Activated CD8-positive, alpha-beta memory T cell treated with anti-CD3 and anti-CD28 coated beads for 24 hours (primary cell): ENCODE measurements at regions not wholly inside any gene's neighbourhood (a gene's known extent, or its start where the extent isn't known, plus 50 kb on each side); places are given as distances from the start of the nearest gene placed in this dataset.
"Not testable (repeated sequence)": the region's sequence is repeated elsewhere in the genome, so short reads cannot be mapped to it uniquely, and the experiment has no call there.

Source experiments
- DNase-seq: peaks from one replicate; pipeline ENCODE4 v3.0.0-alpha.2; 2020

- DNase-seq: no peak
Observed at GRCh38 chr3:177804032-177804431, 606.8 kb upstream of the TBL1XR1 start.

DNA sequence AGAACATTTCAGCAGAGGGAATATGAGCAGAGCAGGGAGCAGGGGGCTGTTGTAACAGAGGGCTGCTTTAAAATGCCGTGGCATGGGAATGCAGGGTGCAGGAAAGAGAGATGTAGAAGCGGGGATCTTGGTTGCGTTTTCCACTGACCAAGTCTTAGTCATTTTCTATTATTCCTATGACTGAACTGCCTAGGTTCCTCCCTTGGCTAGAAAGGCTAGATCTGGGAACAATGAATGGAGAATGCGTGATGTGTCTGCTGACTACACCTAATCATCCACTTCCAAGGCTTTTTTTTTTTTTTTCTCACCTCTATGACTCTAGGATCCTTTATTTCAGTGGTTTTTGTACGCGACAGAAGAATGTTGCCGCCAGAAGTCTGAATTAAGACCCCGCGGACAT lies 607.4 kb upstream of the TBL1XR1 start:
- no peak for DNase-seq

- DNase-seq: no peak
Observed at GRCh38 chr3:177807150-177807875, 610.0 kb upstream of the TBL1XR1 start.

DNA sequence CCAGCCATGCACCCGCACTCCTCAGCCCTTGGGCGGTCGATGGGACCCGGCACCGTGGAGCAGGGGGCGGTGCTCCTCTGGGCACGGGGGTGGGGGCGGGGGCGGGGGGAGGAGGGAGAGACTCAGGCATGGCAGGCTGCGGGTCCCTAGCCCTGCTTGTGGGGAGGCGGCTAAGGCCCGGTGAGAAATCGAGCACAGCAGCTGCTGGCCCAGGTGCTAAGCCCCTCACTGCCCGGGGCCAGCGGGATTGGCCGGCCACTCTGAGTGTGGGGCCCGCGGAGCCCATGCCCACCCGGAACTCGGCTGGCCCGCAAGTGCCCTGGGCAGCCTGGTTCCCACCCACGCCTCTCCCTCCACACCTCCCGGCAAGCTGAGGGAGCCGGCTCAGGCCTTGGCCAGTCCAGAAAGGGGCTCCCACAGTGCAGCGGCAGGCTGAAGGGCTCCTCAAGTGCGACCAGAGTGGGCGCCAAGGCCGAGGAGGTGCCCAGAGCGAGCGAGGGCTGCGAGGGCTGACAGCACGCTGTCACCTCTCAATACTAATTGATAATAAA lies 611.7 kb upstream of the TBL1XR1 start:
- DNase-seq: not testable (repeated sequence)

DNA sequence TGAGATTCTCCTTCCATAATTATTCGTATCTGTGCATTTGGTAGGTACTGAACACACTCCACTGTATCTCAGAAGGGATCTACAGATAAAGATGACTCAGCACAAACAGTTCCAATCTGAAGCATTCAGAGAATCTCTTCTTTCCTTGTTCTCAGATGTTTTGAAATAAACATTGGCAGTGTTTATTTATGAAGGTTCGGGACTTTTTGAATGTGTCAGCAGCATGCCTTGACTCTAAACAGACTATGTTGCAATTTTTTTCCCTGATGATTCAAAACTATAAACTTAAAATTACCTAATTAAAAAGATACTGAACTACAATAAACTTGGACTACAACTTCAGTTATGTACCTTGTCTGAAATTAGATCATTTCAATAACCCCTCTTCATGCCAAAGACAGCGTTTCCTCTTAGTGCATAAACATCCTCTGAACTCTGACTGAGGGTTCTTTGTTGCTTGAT lies 612.9 kb upstream of the TBL1XR1 start:
- DNase-seq: no peak

- no peak for DNase-seq
Observed at GRCh38 chr3:177811112-177811511, 613.8 kb upstream of the TBL1XR1 start.

DNA sequence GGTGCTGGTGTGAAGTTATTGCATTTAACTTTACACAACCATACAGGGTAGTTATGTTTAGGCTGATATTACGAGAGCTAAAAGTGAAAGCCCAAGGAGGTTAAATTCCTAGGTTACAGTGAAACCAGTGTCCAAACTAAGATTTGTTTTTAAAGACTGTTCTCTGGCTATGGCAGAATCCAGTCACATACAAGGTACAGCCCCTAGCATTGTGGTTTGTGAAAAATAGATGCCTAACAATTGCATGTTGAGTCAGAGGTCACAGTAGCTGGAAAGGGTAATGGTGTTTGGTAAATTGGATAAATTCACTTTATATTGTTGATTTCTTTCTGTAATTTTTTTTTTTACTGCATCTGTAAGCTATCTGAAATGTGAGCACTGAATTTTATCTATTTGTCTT lies 614.6 kb upstream of the TBL1XR1 start:
- DNase-seq: no peak

DNA sequence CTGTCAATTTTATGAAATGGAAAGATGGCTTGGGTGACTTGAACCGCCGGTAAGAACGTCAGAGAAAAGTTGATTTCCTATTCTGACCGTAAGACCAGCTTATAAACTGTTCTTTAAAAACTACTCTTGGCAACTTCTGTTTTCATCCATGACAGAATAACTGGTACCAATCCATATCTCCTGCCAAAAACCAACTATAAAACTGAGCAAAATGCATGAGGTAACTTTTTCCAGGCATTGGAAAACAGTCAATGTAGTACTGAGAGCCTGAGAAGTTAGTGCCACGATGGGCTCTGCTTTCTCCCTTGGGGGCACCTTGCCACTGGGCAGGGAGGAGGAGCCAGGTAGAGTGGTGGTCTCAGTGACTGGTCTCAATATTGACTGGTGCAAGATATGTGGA lies 615.2 kb upstream of the TBL1XR1 start:
- DNase-seq: no peak

- DNase-seq: no peak
Observed at GRCh38 chr3:177813322-177813721, 616.0 kb upstream of the TBL1XR1 start.

DNA sequence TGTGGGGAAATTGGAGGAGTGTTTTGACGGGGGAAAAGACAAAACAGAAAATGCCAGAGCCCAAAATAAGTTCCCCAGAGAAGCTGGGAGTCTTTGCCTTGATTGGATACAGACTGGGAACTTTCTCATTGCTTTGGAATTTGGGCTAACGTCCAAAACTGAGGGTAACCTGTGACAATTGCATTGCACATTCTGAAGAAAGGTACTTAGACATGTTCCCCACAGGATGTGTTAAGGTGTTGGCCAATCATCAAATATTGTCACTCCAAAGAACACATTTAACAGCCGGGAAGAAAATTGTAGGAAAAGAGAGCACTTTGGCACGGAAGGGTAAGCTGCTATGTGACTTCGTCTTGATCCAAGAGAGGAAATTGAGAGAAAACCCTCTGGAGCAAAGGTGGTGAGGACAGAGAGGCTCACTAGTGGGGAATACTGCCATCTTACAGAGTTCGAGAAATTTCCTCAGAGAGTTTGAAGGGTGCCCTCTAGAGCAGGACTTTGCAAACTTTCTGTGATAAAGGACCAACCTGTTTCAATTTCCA lies 619.5 kb upstream of the TBL1XR1 start:
- DNase-seq: no peak

DNA sequence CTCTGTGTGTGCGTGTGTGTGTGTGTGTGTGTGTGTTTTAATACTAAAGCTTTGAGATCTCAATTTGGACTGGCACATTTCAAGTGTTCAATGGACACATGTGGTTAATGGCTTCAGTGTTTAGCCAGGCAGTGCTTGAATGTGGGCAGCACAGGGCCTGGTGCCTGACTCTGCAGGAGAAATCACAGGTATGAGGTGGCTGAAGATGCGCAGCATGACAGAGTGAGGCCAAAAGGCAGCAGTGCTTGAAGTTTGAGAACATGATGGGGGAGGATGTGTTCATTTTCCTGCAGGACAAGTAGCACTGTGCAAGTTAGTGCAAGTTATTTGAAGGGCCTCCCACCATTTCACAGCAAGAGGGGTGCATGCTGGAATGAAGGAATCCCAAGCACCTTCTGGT lies 620.5 kb upstream of the TBL1XR1 start:
- no peak for DNase-seq

DNA sequence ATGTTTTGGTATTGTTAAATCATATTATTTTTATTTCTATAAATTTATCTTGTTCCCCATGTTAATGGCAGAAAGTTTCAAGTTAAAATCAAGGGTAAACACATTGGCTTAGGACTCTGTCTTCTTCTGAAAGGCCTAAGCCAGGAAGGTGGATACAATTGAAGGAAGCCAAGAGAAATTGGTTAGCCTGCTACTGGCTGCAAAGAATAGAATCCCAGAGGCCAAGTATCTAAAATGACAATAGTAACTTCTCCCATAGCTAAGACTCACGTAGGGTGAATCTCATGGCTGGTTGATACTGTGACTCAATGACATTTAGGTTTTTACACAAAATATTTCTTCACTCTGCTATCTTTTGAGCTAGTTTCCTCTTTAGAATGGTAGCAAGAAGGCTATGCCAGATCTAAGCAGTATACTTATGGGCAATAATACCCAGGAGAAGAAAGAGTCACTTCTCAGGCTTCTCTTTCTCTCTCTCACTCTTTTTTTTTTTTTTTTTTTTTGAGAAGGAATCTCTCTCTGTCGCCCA lies 621.5 kb upstream of the TBL1XR1 start:
- DNase-seq: no peak

DNA sequence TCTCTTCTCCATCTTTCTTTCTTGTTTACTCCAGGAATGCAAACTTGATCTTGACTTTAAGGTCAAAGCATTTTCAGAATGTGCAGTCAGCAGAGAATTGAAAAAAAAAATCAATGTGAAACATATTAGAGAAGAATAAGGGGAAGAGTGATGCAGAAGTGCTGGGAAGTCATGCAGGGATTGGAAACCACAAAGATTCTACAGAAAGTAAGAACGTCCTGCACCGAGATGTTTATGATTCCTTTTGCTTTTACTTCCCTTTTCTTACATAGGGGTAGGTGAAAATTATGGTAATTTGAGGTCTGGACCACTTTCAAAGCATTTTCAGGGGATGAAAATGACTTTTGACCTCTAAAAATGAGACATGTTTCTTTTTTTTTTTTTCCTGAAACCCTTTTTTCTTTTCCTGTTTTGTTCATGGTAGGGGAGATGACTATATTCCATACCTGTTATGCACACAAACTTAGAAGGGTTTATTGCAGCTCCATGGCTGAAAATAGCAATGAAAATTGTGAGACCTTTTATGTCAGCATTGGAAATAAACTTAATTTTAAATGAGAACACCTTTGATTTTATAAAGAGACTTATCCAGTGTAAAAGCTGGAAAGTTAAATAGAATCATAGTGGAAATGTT lies 623.5 kb upstream of the TBL1XR1 start:
- DNase-seq: no peak

- DNase-seq: no peak
Observed at GRCh38 chr3:177822681-177823096, 625.4 kb upstream of the TBL1XR1 start.

- DNase-seq: no peak
Observed at GRCh38 chr3:177823701-177824189, 626.5 kb upstream of the TBL1XR1 start.

- DNase-seq: no peak
Observed at GRCh38 chr3:177824190-177824786, 627.0 kb upstream of the TBL1XR1 start.

DNA sequence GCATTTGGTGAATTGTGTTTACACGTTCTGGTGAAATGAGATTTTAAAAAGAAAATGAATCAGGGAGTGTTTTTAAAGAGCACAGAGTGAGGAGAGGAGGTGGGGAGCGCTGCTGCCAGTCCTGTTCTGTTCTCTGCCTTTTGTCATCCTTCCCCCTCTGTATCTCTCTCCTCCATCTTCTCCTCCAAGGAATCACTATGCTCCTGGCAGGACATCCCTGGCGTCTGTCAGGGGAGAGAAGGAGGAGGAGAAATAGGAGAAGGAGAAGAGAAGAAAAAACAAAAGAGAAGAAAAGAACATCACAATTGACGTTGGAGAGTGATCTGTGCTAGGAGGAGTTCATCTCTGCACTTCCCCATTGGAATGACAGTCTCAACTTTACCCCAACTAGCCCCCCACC lies 627.6 kb upstream of the TBL1XR1 start:
- DNase-seq: no peak

DNA sequence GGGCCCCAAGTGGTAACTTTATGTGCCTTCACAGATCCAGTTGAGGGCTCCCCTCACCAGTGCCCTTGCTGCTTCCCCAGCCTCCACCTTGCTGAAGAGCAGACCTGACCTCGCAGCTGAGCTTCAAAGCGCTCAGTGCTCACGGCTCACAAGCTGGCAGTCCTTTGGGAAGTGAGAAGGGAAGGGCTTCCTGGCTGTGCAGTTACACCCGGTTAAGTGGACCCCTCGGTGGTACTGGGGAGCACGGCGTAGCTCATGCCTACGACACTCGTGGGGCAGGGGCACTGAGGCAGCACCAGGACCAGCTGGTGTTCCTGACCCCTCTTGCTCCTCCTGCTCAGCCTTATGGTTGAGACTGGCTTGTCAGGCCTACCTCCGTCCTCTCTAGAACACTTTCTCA lies 629.0 kb upstream of the TBL1XR1 start:
- no peak for DNase-seq

DNA sequence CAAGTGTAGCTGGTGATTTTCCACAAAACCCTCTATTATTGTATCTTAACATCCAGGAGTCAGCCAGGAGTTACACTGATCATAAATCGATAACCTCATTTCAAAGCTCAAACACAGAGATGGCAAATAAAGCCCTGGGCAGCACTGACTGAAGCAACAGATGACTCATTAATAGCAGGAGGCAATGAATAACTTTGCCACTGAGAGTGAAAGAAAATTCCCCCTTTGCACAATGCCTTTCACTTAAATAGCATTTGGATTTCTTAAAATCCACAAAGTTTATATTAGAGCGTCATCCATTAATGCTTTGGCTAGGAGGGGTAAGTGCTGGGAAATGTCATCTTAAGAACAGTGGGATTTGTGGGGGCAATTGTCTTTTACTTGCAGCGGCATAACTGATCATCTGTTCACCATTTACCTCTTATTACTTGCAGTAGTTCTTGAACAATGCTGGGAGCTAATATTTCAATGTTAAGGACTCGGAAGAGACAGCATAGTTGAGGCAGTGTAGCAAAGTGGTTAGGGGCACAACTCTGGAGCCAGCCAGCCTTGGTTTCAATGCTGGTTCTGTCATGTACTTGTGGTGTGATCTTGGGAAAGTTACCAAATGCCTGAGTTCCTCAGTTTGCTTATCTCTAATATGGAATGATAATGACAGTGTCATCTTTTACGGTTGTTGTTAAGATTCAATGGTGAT lies 630.4 kb upstream of the TBL1XR1 start:
- no peak for DNase-seq

DNA sequence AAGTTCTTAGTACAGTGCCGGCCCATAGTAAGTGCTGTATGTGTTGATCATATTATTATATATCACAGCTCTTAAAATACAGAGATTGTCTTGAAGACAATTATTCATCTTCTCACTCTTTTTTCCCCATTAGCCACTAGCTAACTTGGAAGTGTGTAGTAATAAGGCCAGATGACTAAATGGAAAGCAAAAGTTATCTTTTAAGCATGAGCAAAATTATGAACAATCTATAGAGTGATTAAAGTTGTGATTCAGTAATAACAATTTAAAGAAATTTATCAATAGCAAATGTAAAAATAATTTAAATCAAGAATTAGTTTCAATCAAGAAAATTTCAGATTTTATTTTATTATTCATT lies 630.9 kb upstream of the TBL1XR1 start:
- DNase-seq: no peak

DNA sequence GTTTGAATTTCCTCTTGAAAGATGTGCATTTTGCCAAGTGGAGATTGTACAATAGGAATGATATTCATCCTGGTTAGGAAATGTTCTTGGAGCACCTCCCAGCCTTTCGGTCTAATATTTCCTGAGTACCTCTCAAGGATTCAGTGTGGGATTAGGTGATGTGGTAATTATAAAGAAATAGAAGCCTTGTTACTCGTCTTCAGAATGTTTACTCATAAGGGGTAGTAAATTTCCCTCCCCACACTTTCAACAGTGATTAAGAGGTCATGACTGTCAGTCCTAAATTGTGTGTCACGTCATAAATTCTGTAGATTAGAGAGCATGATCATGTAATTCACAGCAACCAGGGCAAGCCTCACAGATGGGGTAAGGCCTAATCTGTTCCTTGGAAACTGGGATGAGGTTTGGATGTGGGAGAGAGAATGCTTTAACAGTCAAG lies 633.1 kb upstream of the TBL1XR1 start:
- no peak for DNase-seq

DNA sequence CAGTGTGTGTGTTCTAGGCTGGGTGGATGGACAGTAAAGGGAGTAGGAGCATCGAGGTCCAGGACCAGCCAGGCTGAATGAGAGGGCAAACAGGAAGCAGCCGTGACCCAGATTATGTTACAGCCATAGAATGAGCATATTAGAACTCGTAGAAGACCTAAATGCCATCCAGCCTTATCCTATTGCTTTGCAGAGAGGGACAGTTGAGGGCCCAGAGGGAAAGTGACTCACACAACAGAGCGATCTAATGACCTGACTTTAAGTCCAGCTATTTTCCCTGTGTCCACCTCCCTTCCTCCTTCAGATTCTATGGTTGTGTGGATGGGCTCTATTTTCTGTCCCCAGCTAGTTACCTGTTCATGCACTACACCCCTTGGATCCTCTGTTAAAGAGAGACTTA lies 634.1 kb upstream of the TBL1XR1 start:
- DNase-seq: no peak

- DNase-seq: no peak
Observed at GRCh38 chr3:177832880-177833279, 635.6 kb upstream of the TBL1XR1 start.
